GM12878 (cell line): ENCODE measurements at regions not wholly inside any gene's neighbourhood (a gene's known extent, or its start where the extent isn't known, plus 50 kb on each side); places are given as distances from the start of the nearest gene placed in this dataset.
A peak's percentile ranks its signal among the peaks of the same experiment; 100 is the strongest.

Experiments used
- ATAC-seq: fragments of 200-7000 bp; cut with Tn5 transposase; 3 replicates; pipeline ENCODE4 v1.9.1; 2020; ENCODE audit warnings: mild to moderate bottlenecking, moderate library complexity
- BruUV-seq: library from RNA; stranded (reverse); fragments of 400-500 nt; replicated peaks from 2 replicates; lab custom pipeline; 2021; lab: Mats Ljungman, UMichigan
- CTCF ChIA-PET: fragments of 300-600 bp; sonication (Branson Sonifier 250); formaldehyde crosslinking; extraction: SDS; loops from one replicate; lab custom pipeline; 2021; ENCODE audit warnings: inconsistent platforms; lab: Yijun Ruan, JAX
- POLR2A ChIA-PET: fragments of 350-600 bp; formaldehyde crosslinking; extraction: SDS; loops from one replicate; lab custom pipeline; 2021; ENCODE audit warnings: inconsistent platforms; lab: Charles Lee
- RAD21 ChIA-PET: fragments of 300-600 bp; sonication (Branson Sonifier 250); formaldehyde crosslinking; loops from one replicate; lab custom pipeline; 2023; ENCODE audit warnings: antibody characterized with exemption; ENCODE audit not compliant: unreplicated experiment; lab: Charles Lee
- SMC1A ChIA-PET: fragments of 300-600 bp; sonication (Branson Sonifier 250); formaldehyde crosslinking; loops from one replicate; lab custom pipeline; 2023; ENCODE audit not compliant: unreplicated experiment, uncharacterized antibody; lab: Charles Lee
- DNase-seq: peaks from one replicate; pipeline ENCODE4 v3.0.0-alpha.2; 2011; ENCODE audit warnings: low read depth, low spot score
- FAIRE-seq: peaks from 3 replicates; lab custom pipeline; 2011; peaks lifted over from hg19 to GRCh38; lab: Jason Lieb, UNC
- H2AFZ ChIP-seq: 2 replicates; pipeline ENCODE4 v1.6.0; 2011; ENCODE audit warnings: low read depth, low read length, control low read depth; ENCODE audit not compliant: control insufficient read depth
- H3K27ac ChIP-seq: 2 replicates; pipeline ENCODE4 v1.5.1; 2011; ENCODE audit warnings: control low read depth; ENCODE audit not compliant: control insufficient read depth, insufficient read depth
- H3K27me3 ChIP-seq, 2 experiments: replicated peaks in 1 of 2; 2 replicates each; pipeline versions ENCODE4 v1.6.0 to v1.6.1; 2011; ENCODE audit warnings: low read length in 1 of 2; ENCODE audit not compliant: control insufficient read depth in 2 of 2, insufficient read depth in 2 of 2
- H3K36me3 ChIP-seq, 2 experiments: 2 replicates each; pipeline ENCODE4 v1.5.1; 2011; ENCODE audit warnings: low read length in 1 of 2; ENCODE audit not compliant: control insufficient read depth in 2 of 2, insufficient read depth in 2 of 2
- H3K4me1 ChIP-seq: 2 replicates; pipeline ENCODE4 v1.6.1; 2011; ENCODE audit warnings: mild to moderate bottlenecking, low read length, moderate library complexity, mixed read lengths; ENCODE audit not compliant: control insufficient read depth, insufficient read depth
- H3K4me2 ChIP-seq: 2 replicates; pipeline ENCODE4 v1.6.0; 2011; ENCODE audit warnings: control low read depth; ENCODE audit not compliant: control insufficient read depth, insufficient read depth
- H3K4me3 ChIP-seq: fragments of 200-600 bp; sonication (generic); 2 replicates; pipeline ENCODE4 v1.5.1; 2016
- H3K79me2 ChIP-seq: 2 replicates; pipeline ENCODE4 v1.6.0; 2011; ENCODE audit warnings: low read length; ENCODE audit not compliant: control insufficient read depth, insufficient read depth
- H3K9ac ChIP-seq: 2 replicates; pipeline ENCODE4 v1.8.0; 2011; ENCODE audit warnings: low read length, control low read depth, mixed read lengths; ENCODE audit not compliant: control insufficient read depth, insufficient read depth
- H3K9me3 ChIP-seq: replicated peaks from 3 replicates; pipeline ENCODE4 v1.5.1; 2011; ENCODE audit warnings: mild to moderate bottlenecking, low read length; ENCODE audit not compliant: control insufficient read depth, insufficient read depth
- H4K20me1 ChIP-seq: 2 replicates; pipeline ENCODE4 v1.6.0; 2011; ENCODE audit not compliant: control insufficient read depth, insufficient read depth
- CEBPZ ChIP-seq: fragments of 150-350 bp; IDR thresholded peaks from 2 replicates; pipeline ENCODE4 v1.6.1; 2016; ENCODE audit warnings: low read depth, low read length
- ELK1 ChIP-seq: IDR thresholded peaks from 2 replicates; pipeline ENCODE4 v1.6.1; 2012; ENCODE audit warnings: low read depth, low read length, improper control_type of control experiment
- IRF3 ChIP-seq: fragments of 450-650 bp; IDR thresholded peaks from 2 replicates; pipeline ENCODE4 v1.6.1; 2014; ENCODE audit warnings: mild to moderate bottlenecking
- MEF2A ChIP-seq: IDR thresholded peaks from 2 replicates; pipeline ENCODE4 v1.6.1; 2011; ENCODE audit warnings: low read depth, mild to moderate bottlenecking, low read length, moderate library complexity; ENCODE audit not compliant: insufficient read depth
- PAX8 ChIP-seq: fragments of 450-650 bp; IDR thresholded peaks from 2 replicates; pipeline ENCODE4 v1.6.1; 2017; ENCODE audit warnings: mild to moderate bottlenecking, moderate library complexity
- RUNX3 ChIP-seq: IDR thresholded peaks from 2 replicates; pipeline ENCODE4 v1.6.1; 2012; ENCODE audit warnings: low read length, inconsistent platforms
- SMC3 ChIP-seq: IDR thresholded peaks from 2 replicates; pipeline ENCODE4 v1.6.1; 2011; ENCODE audit warnings: low read length, improper control_type of control experiment, borderline replicate concordance
- TCF12 ChIP-seq: IDR thresholded peaks from 2 replicates; pipeline ENCODE4 v1.6.1; 2011; ENCODE audit warnings: low read depth, mild to moderate bottlenecking, low read length
- TCF7 ChIP-seq: IDR thresholded peaks from 2 replicates; pipeline ENCODE4 v1.6.1; 2014; ENCODE audit warnings: antibody characterized with exemption, borderline replicate concordance
- ZNF217 ChIP-seq: fragments of 450-650 bp; IDR thresholded peaks from 2 replicates; pipeline ENCODE4 v1.6.1; 2017; ENCODE audit warnings: antibody characterized with exemption, mild to moderate bottlenecking
- WGBS: methylation state at CpG from one replicate; pipeline ENCODE4 v1.1.6; 2016; ENCODE audit warnings: low lambda C conversion rate; ENCODE audit not compliant: insufficient replicate concordance, insufficient coverage; ENCODE audit errors: missing lambda C conversion rate; 5-methylcytosine and 5-hydroxymethylcytosine counted together
- in situ Hi-C: fragments of 300-500 bp; cut with MboI; formaldehyde crosslinking; loops from 9 replicates; pipeline ENCODE4 v1.14.3; 2018; ENCODE audit warnings: mixed read lengths
- intact Hi-C: fragments of 100-400 bp; cut with micrococcal nuclease; formaldehyde crosslinking; loops from one replicate; pipeline ENCODE4 v1.14.2; 2022; ENCODE audit not compliant: unreplicated experiment

GRCh38 chrX:39877905-39878304 lies 219.9 kb downstream of the BCOR start (continued):
- TF ChIP-seq IRF3 = no peak
- TF ChIP-seq, all 136 proteins: peak for 0

- SMC1A ChIA-PET = interaction anchor here (0.8 kb wide), 1 partner anchor 77 kb away, joined by 3 read pairs; no protein-coding TSS in a partner anchor
- Histone ChIP-seq H3K27me3 (no peaks in the 10 kb centered on the region), H3K4me3 (no peak overlapping the region), H3K4me1 (no peaks in the 10 kb centered on the region), H4K20me1 (no peaks in the 10 kb centered on the region), H3K4me2 (no peak overlapping the region), H3K9ac (no peak overlapping the region), H3K9me3 (peaks cover 8% of the 10 kb centered on the region; the same call in 2 of the 3 replicates), H3K79me2 (no peaks in the 10 kb centered on the region), H3K36me3 (no peaks in the 10 kb centered on the region), H3K27ac (no peak overlapping the region), H2AFZ (no peak overlapping the region)
- in situ Hi-C loops = no loop called here
- CTCF ChIA-PET = interaction anchor here (1.2 kb wide), 1 partner anchor 10 kb away, joined by 3 read pairs; no protein-coding TSS in a partner anchor
- TF ChIP-seq TCF7 (no peak), RUNX3 (peak; percentile 66)
- FAIRE-seq (no peak), ATAC-seq (peak; percentile 77), DNase-seq (no peak)
- WGBS = 4% methylated on average over 2 of the region's 3 CpGs
- no TSS peak for BruUV-seq
- intact Hi-C loops = no loop called here
- RAD21 ChIA-PET = interaction anchor here (0.6 to 0.9 kb wide), 2 partner anchors 215 to 282 kb away, joined by 3 read pairs; no protein-coding TSS in a partner anchor
- POLR2A ChIA-PET = no interaction called here
Measured at GRCh38 chrX:39883666-39884065, 214.1 kb downstream of the BCOR start.

GRCh38 chrX:39886282-39886681 lies 211.5 kb downstream of the BCOR start:
- FAIRE-seq = no peak
- Histone ChIP-seq H3K36me3 (no peaks in the 10 kb centered on the region), H3K4me2 (no peak overlapping the region), H3K4me3 (no peak overlapping the region), H3K4me1 (peaks cover under 1% of the 10 kb centered on the region; the same call in 1 of the 2 replicates), H2AFZ (no peak overlapping the region), H4K20me1 (no peaks in the 10 kb centered on the region), H3K27ac (no peak overlapping the region), H3K27me3 (no peaks in the 10 kb centered on the region), H3K9ac (no peak overlapping the region), H3K79me2 (no peaks in the 10 kb centered on the region), H3K9me3 (peaks cover 8% of the 10 kb centered on the region; the same call in 2 of the 3 replicates)
- intact Hi-C loops = no loop called here
- WGBS = 33% methylated on average over 3 of the region's 3 CpGs
- SMC1A ChIA-PET = interaction anchor here (1.3 kb wide), 1 partner anchor 31 kb away, joined by 3 read pairs; no protein-coding TSS in a partner anchor
- in situ Hi-C loops = no loop called here
- ATAC-seq = no peak; the same call in 2 of the 3 replicates
- RAD21 ChIA-PET = no interaction called here
- POLR2A ChIA-PET = no interaction called here
- no TSS peak for BruUV-seq
- CTCF ChIA-PET = interaction anchor here (0.6 kb wide), 1 partner anchor 13 kb away, joined by 3 read pairs; no protein-coding TSS in a partner anchor
- no peak for DNase-seq
- TF ChIP-seq MEF2A (no peak), TCF12 (no peak), CEBPZ (no peak), ELK1 (no peak), ZNF217 (no peak), SMC3 (no peak), PAX8 (no peak)
